GM19438 (cell line): ENCODE measurements at regions not wholly inside any gene's neighbourhood (a gene's known extent, or its start where the extent isn't known, plus 50 kb on each side); places are given as distances from the start of the nearest gene placed in this dataset.

Source experiments
- ATAC-seq: cut with Tn5 transposase; IDR thresholded peaks from one replicate; pipeline ENCODE4 v1.9.1; 2021; ENCODE audit warnings: low read depth; ENCODE audit not compliant: unreplicated experiment

DNA sequence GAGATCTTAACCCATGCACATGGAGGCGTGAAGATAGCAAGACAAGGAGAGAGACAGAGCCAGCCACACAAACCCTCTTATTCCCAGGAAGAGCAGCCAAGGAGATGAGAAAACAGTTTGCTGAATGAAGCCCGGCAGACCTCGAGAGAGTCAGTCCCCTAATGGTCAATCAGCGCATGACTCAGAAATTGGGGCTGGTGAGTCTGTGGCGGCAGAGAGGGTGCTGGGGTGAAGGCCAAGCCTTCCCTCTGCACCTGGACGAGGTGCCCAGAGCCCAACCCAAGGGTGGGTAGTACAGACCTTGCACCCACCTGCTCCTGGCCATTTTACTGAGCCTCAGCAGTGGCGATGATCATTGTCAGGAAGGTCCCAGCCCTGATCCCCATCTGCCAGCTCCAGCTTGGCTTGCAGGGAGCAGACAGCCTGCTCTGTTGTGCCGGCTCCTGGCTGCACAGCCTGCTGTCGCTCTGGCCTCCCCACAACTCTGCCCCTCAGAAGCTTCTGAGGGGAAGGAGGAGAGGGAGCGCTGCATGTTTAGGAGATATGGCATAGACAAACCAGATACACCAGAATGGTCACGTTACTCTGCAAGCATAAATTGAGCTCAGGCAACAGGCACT, 256.6 kb downstream of the RPS24 start:
- no peak for ATAC-seq

GRCh38 chr10:78291722-78292121, 258.1 kb downstream of the RPS24 start:
- ATAC-seq = no peak

GRCh38 chr10:78292250-78292981, 258.8 kb downstream of the RPS24 start:
- ATAC-seq = no peak

GRCh38 chr10:78292982-78293865, 259.6 kb downstream of the RPS24 start:
- ATAC-seq = no peak

DNA sequence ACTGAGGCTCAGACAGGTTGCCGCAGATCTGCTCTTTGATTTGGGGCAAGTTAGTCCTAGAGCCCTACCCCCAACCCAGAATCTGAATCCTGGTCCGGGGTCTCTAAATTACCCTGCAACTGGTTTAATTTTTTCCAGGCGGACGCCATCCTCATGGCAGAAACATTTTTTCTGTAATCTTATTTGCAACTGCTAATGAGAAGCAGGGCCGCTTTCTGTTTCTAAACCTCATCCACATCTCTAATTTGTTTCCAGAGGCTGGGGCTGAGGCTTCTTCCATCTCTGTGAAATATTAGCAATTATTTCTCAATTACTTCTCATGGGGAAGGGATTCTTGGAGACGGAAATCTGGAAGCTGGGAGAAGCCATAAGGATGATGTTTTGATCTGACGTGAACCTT, 261.6 kb downstream of the RPS24 start:
- ATAC-seq = no peak

DNA sequence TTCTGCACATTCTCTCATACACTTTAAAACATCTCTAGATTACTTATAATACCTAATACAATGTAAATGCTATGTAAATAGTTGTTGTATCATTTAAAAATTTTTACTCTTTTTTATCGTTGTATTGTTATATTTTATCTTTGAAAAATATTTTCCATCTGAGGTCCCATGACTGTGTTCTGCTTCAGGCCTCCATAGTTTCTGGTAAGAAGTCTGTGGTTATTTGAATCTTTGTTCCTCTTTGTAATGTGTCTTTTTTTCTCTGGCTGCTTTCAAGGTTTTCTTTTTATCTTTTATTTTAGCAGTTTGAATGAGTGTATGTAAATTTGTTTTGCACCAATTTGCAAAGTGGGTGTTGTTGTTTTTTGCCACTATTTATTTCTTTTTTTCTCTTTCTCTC, 263.1 kb downstream of the RPS24 start:
- no peak for ATAC-seq

GRCh38 chr10:78297997-78298396, 264.3 kb downstream of the RPS24 start:
- no peak for ATAC-seq

- ATAC-seq = no peak
These were observed 265.2 kb downstream of the RPS24 start for GRCh38 chr10:78298835-78299234.

GRCh38 chr10:78299851-78300468, 266.3 kb downstream of the RPS24 start:
- no peak for ATAC-seq

DNA sequence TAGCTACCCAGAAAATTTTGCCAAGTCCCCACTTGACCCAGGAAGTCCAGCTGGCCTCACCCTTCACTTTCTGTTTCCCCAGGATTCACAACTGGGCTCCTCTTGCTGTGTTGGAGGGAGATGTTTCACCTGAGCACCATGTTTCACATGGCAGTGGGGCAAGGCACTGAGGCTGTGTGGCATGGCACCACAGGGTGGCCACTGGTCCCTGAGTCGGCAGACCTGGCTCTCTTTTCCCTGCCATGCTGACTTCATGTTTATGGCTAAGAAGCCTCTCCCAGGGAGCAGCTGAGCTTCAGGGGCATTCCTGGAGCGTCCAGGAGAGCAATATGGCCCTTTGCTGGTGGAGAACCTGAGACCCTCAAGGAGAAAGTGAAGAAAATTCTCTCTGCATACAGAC, 266.9 kb downstream of the RPS24 start:
- no peak for ATAC-seq

GRCh38 chr10:78301481-78301880, 267.8 kb downstream of the RPS24 start:
- ATAC-seq = no peak

DNA sequence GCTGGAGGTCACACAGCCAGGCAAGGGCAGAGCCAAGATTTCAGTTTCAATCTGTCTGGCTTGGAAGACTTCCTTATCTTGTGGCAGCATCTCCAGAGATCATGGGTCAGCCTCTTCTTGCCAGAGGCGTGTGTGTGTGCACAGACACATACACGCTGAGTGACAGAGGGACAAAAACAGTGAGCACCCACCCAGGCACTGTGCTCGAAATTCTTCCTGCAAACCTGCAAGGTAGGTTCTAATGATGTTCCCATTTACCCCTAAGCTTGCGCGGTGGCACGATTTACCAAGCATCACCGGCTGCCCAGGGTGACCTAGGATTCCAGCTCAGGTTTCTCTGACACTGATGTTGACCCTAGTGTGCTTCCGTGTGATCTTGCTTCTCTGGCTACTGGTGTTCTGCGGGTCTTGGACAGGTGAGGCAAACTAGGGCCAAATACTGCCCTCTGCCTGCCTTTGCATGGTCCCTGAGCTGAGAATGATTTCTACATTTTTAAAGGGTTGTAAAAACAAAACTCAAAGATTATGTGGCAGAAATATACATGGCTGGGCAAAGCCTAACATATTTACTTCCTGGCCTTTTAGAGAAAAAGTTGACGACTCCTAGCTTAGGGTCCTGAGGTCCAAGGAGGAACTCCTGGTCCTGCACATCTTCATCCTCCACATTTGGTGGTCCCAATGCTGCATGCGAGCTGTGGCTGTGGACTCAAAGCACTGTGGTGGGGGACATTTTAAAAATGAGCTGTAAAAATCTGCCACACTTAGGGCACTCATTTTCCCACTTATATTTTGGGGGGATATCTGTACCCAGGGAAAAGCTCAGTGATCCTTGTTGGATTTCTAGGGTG, 268.5 kb downstream of the RPS24 start:
- ATAC-seq = no peak

DNA sequence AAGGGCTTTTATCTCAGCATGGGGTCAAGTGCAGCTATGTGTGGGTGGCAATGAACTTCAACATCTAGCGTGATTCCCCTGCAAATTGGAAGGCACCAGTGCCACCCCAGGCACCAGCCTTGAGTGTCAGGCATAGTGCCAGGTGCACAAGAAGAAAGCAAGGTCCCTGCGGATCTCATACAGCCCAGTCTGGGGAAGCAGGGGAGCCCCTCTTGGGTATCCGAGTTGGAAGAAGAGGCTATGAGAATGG, 269.0 kb downstream of the RPS24 start:
- ATAC-seq = no peak

DNA sequence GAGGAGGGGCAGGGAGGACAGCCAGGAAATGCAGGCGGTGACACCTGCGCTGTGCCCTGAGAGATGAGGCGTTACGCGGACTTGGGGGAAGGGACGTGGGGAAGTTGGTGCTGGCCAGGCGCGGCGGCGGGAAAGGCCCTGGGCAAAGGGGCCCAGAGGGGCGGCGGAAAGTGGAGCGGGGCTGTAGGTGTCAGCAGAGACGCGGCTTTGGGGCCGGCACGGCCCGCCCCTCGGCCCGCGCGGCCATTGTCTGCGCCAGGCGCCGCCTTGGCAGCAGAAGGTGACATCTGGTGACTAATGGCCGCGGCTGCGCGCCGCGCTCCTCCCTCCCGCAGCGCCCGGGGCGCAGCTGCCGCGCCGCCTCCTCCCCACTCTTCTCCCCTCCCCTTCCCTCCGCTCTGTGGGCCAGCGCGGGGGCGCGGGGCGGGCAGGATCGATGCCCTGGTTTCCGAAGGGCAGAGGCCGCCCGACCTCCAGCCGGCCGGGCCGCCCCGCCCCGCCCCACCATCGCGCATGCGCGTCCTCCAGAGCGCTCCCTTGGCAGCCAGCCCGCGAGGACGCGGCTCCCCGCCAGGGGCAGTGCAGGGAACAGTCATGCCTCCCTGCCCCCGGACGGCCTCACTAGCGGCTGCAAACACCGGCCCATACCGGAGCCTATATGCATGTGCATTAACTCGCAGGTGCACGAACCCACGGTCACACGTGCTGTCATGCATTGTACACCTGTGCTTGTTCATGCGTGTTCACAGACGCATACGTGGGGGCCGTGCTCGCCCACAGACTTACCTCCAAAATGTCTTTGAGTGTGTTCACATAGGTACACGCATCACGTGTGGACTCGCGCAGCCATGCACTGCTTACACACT, 269.6 kb downstream of the RPS24 start:
- peak; percentile 83 for ATAC-seq

DNA sequence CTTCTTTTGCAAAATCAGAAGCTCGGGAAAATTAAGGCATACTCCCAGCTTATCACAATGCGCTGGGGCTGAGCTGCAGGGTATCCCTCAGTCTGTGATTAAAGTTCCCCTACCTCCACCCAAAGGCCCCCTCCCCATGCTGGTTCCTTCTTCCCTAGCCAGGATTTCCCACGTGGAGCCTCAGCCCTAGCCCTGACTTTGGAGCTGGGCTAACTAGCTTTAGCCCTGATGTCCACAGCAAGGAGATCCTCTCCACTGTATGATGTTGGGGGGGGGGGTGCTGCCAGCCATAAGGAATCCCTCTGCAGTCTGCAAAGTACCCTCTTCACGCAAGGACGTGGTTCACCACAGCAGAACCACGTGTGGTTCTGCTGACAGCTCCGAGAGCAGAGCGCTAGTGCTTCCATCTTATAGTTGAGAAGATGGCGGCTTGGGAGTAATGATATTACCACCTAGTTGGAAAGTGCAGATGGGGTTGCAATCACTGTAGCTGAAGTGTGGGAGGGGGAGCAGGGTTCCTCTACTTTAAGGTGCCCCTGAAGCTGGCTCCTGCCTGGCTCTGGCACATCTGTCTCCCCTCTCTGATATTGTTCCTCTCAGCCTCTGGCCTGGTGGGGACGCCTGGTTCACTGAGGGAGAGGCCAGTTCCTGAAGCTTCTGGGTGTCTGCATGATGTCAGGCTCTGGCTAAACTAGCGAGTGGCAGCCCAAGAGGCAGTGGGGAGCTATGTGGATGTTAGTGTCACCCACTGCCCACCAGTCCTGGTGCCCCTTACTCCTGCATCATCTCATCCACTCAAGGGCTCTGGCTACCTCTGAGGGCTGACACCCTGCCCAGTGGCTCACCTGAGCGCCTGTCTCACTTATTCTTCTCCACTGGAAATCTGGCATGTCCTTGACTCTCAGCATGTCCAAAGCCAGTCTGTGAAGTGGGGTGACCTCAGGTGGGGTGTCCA, 270.7 kb downstream of the RPS24 start:
- no peak for ATAC-seq

- no peak for ATAC-seq
These were observed 271.6 kb downstream of the RPS24 start for GRCh38 chr10:78305311-78305710.

DNA sequence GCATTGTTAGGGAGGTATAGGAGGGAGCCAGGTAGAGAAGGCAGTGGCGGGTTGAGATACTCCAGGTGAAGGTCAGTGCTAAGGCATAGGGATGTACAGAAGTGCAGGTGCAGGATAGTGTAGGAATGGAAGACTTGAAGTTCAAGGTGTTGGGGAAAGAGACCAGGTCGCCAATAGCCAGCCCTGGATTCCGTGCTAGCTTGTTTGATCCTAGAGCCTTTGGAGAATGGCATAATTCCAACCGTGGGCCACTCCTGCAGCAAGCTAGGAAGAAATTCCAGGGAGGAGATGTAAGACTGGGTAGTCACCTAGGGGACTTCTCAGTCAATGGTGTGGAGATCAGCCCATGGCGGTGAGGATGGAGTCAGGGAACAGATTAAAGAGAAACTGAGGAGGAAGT, 272.7 kb downstream of the RPS24 start:
- no peak for ATAC-seq

- ATAC-seq = no peak
These were observed 273.9 kb downstream of the RPS24 start for GRCh38 chr10:78307576-78307975.
